ENCODE measurements at regions not wholly inside any gene's neighbourhood (a gene's known extent, or its start where the extent isn't known, plus 50 kb on each side); places are given as distances from the start of the nearest gene placed in this dataset.
A peak's percentile ranks its signal among the peaks of the same experiment; 100 is the strongest.

GRCh38 chr18:57961876-57962505, 82.0 kb upstream of the NEDD4L start:
- peaks cover 7% of the 10 kb centered on the region for H3K27me3 Mint-ChIP-seq (ENCODE audit: low read depth)
- no peaks in the 10 kb centered on the region for H3K4me1 Mint-ChIP-seq
- no peak overlapping the region for H3K27ac Mint-ChIP-seq (ENCODE audit: unreplicated experiment)
- H3K4me3 Mint-ChIP-seq = no peak overlapping the region
- H3K36me3 Mint-ChIP-seq (ENCODE audit: low read depth) = no peaks in the 10 kb centered on the region
- TF ChIP-seq CTCF (conservative IDR thresholded peaks at IDR 0.05) = no peak
- no peaks in the 10 kb centered on the region for H3K9me3 Mint-ChIP-seq
- no peak for DNase-seq (ENCODE audit: low read depth, low spot score)

DNA sequence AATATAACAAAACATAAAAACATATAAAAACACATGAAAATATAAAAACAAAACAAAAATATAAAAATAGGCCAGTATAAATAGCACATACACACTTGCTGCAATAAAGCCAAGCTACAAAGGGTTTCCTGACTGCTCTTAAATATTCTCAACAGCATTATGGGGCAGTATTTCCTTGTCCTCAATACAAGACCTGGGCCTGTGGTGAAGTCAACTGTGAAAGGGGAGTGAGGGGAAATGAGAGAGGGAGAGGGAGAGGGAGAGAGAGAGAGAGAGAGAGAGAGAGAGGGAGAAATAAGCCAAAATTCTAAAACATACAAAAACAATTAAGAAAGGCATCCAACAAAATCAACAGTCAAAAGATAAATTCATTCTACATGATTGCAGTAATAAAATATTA, 82.6 kb upstream of the NEDD4L start:
- Mint-ChIP-seq H3K36me3 (ENCODE audit: low read depth) (no peaks in the 10 kb centered on the region), H3K27ac (ENCODE audit: unreplicated experiment) (no peak overlapping the region)

DNA sequence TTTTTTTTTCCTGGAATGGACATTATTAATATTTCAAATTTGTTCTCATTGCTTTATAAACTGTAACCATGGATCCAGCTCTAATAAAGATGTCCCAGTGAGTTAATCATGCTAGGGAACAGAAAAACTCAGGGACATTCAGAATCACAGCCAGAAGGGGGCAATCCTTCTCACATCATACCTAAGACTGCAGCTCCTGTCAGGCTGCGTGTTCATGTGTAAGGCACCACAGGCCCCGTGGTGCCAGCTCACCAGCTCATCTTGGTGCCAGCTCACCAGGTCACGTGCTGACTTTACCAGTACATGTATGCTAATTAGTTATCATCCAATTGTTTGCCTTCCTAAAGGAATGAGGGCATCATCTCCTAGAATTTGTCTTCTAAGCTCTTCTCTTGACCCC, 84.7 kb upstream of the NEDD4L start:
- peak; percentile 14 for DNase-seq (ENCODE audit: low read depth, low spot score)
- Mint-ChIP-seq H3K4me3 (no peak overlapping the region), H3K27ac (ENCODE audit: unreplicated experiment) (no peak overlapping the region), H3K9me3 (no peaks in the 10 kb centered on the region), H3K27me3 (ENCODE audit: low read depth) (peaks cover 7% of the 10 kb centered on the region), H3K36me3 (ENCODE audit: low read depth) (no peaks in the 10 kb centered on the region), H3K4me1 (no peaks in the 10 kb centered on the region)
- peak; percentile 56 for TF ChIP-seq CTCF (conservative IDR thresholded peaks at IDR 0.05)

More for the DNA sequence above, 82.6 kb upstream of the NEDD4L start:
- no peak for TF ChIP-seq CTCF (conservative IDR thresholded peaks at IDR 0.05)
- Mint-ChIP-seq H3K9me3 (no peaks in the 10 kb centered on the region), H3K4me3 (no peak overlapping the region), H3K4me1 (no peaks in the 10 kb centered on the region), H3K27me3 (ENCODE audit: low read depth) (peaks cover 7% of the 10 kb centered on the region)
- DNase-seq (ENCODE audit: low read depth, low spot score) = no peak

DNA sequence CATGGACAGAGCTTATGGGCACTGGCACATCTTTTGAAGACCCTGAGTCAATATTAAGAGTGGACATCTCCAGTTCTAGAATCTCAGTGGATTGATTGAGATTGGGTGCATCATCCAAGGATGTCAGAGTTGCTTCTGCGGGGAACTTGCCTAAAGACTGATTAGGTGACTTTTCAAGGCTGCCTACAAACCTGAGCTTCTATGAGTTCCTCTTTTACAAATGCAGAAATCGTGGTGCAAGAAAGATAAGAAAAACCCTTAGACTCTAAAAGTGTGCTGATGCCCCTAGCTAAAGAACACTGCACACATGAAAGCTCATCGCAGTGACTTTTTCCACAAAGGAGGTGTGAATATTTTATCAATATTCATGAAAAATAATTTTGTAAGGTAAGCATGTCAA, 86.8 kb upstream of the NEDD4L start:
- TF ChIP-seq CTCF (conservative IDR thresholded peaks at IDR 0.05) = no peak
- no peak for DNase-seq (ENCODE audit: low read depth, low spot score)
- peaks cover 9% of the 10 kb centered on the region for H3K27me3 Mint-ChIP-seq (ENCODE audit: low read depth)
- no peaks in the 10 kb centered on the region for H3K9me3 Mint-ChIP-seq
- no peaks in the 10 kb centered on the region for H3K36me3 Mint-ChIP-seq (ENCODE audit: low read depth)
- no peak overlapping the region for H3K4me3 Mint-ChIP-seq
- H3K4me1 Mint-ChIP-seq = no peaks in the 10 kb centered on the region
- H3K27ac Mint-ChIP-seq (ENCODE audit: unreplicated experiment) = no peak overlapping the region

DNA sequence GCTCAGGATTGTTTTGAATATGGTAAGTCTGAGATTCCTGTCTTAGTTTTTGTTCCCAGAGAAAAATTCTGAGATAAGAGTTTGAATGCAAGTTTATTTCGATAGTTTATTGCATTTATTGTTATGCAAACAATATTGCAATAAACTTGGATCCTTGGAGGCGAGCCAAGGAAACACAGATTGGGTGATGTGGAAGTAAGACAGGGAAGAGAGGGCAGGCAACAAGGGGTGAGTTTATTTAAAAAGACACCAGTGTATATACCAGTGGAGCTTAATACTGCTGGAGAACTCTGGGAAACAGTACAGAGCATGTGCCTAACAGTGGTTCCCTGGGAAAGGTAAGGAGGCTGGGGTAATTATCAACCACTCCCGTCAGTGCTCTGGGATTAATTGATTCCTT, 87.5 kb upstream of the NEDD4L start:
- no peak for TF ChIP-seq CTCF (conservative IDR thresholded peaks at IDR 0.05)
- DNase-seq (ENCODE audit: low read depth, low spot score) = no peak
- H3K4me1 Mint-ChIP-seq = no peaks in the 10 kb centered on the region
- H3K27me3 Mint-ChIP-seq (ENCODE audit: low read depth) = peaks cover 9% of the 10 kb centered on the region
- H3K4me3 Mint-ChIP-seq = no peak overlapping the region
- H3K9me3 Mint-ChIP-seq = no peaks in the 10 kb centered on the region
- H3K36me3 Mint-ChIP-seq (ENCODE audit: low read depth) = no peaks in the 10 kb centered on the region
- H3K27ac Mint-ChIP-seq (ENCODE audit: unreplicated experiment) = no peak overlapping the region

Data from neural crest cell (in vitro differentiated cells).